Heart left ventricle (tissue), 16 donors: ENCODE measurements at regions not wholly inside any gene's neighbourhood (a gene's known extent, or its start where the extent isn't known, plus 50 kb on each side); places are given as distances from the start of the nearest gene placed in this dataset.
A peak's percentile ranks its signal among the peaks of the same experiment; 100 is the strongest.

Experiments
- ATAC-seq, 4 donors: fragments of 200-7000 bp; cut with Tn5 transposase; one replicate each; pipeline ENCODE4 v1.9.1; 2020 to 2022; ENCODE audit warnings: moderate library complexity in 4 of 4, mild to moderate bottlenecking in 3 of 4, moderate number of reproducible peaks in 1 of 4
- DNase-seq, 5 donors: peaks; one replicate each; pipeline ENCODE4 v3.0.0-alpha.2; 2020
- H3K27ac ChIP-seq, 12 donors: fragments of 200-600 bp; sonication (generic) in 4 of 12; one replicate each; pipeline versions ENCODE4 v1.5.0 to v1.8.0; 2016 to 2022; ENCODE audit warnings: mild to moderate bottlenecking in 2 of 12
- H3K27me3 ChIP-seq, 9 donors: fragments of 200-600 bp; sonication (generic) in 2 of 9; one replicate each; pipeline versions ENCODE4 v1.5.1 to v1.8.0; 2016 to 2022; ENCODE audit warnings: mild to moderate bottlenecking in 3 of 9
- H3K36me3 ChIP-seq, 9 donors: fragments of 200-600 bp; sonication (generic) in 2 of 9; one replicate each; pipeline versions ENCODE4 v1.5.0 to v1.8.0; 2018 to 2022; ENCODE audit warnings: mild to moderate bottlenecking in 2 of 9
- H3K4me1 ChIP-seq, 12 donors: fragments of 200-600 bp; sonication (generic) in 4 of 12; one replicate each; pipeline versions ENCODE4 v1.5.0 to v1.8.0; 2016 to 2022; ENCODE audit warnings: mild to moderate bottlenecking in 3 of 12
- H3K4me3 ChIP-seq, 12 donors: fragments of 200-600 bp; sonication (generic) in 4 of 12; one replicate each; pipeline versions ENCODE4 v1.5.0 to v1.8.0; 2017 to 2022; ENCODE audit warnings: mild to moderate bottlenecking in 9 of 12, moderate library complexity in 4 of 12
- H3K9me3 ChIP-seq, 12 donors: fragments of 200-600 bp; sonication (generic) in 4 of 12; one replicate each; pipeline versions ENCODE4 v1.5.0 to v1.8.0; 2016 to 2022; ENCODE audit warnings: mild to moderate bottlenecking in 1 of 12
- POLR2A ChIP-seq, 2 donors: fragments of 450-650 bp; IDR thresholded peaks; one replicate each; pipeline ENCODE4 v1.6.1; 2017; ENCODE audit warnings: antibody characterized with exemption in 2 of 2, mild to moderate bottlenecking in 2 of 2, moderate library complexity in 2 of 2
- WGBS, 4 donors: extraction: QIAGEN DNeasy Blood & Tissue Kit in 2 of 4; methylation state at CpG; one replicate each; pipeline versions ENCODE4 v1.1.5 to v1.1.7; 2013 to 2018; 5-methylcytosine and 5-hydroxymethylcytosine counted together
- intact Hi-C, 10 donors: fragments of 100-400 bp; cut with DNase I; formaldehyde crosslinking; loops; one replicate each; pipeline versions ENCODE4 v1.11.1 to v1.14.2; 2022
- TF ChIP-seq, protein P1 (sequence below), 12 donors: fragments of 200-600 bp; sonication (generic) in 4 of 12; IDR thresholded peaks; one replicate each; pipeline versions ENCODE4 v1.5.0 to v1.8.0; 2018 to 2022; ENCODE audit warnings: antibody characterized with exemption in 12 of 12, mild to moderate bottlenecking in 5 of 12
- donor health status: ischemic (EF 13 %, LVEDD 7.1; RV severe dilation, severe dysfunction).
- donor health status: healthy with polysubstance abuse.
- donor health status: DM: no; HTN: yes; CAD: no.
- donor health status: DM: no; HTN: no; CAD: no.
- donor health status: ischemic (EF 25% LVEDD 6.9; RV normal size, moderate dysfunction).
- donor health status: ischemic (EF 25% LVEDD 5.7; RV mildly dilated, moderate dysfunction).
- donor health status: healthy.
- donor health status: DM: yes; HTN: yes; CAD: no.
- donor health status: ischemic (EF 35%, LVEDD 5.7; RV mildly dilated, moderate dysfunction).
- donor health status: nonischemic (EF 11% LVEDD 7.7; RV severe dilation, severe dysfunction).
- donor health status: DM: yes; HTN: yes; CAD: no.
- donor health status: PGD.
- donor health status: ischemic (EF 29% LVEDD 5.4; RV normal size, mild dysfunction).
- donor health status: nonischemic (EF 23%, LVEDD 6.1; RV moderate dilation, normal function).

DNA sequence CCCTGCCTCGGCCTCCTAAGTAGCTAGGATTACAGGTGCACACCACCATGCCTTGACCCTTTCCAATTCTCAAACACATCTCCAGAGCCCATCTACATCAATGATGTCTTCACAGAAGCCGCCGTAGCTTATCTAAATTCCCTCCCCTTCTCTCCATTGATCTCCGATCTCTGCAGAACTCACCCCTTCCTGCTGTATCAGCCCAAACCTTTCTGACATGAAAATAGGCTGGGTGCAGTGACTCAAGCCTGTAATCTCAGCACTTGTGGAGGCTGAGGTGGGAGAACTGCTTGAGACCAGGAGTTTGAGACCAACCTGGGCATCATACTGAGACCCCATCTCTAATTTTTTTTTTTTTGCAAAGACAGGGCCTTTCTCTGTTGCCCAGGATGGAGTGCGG lies 406.6 kb upstream of the AMELY start:
- 91% methylated on average over 5 of the region's 5 CpGs; no CpG with 5 or more reads in 2 of the 4 donors for WGBS, 4 donors
- Histone ChIP-seq H3K4me1 (peaks cover 0 to 5% (median 0%) of the 10 kb centered on the region in 12 donors), H3K4me3 (no peak overlapping the region), H3K27me3 (no peaks in the 10 kb centered on the region), H3K27ac (no peak overlapping the region), H3K36me3 (peaks cover 0 to 12% (median 0%) of the 10 kb centered on the region in 9 donors), H3K9me3 (no peaks in the 10 kb centered on the region)
- ATAC-seq (no peak), DNase-seq (no peak)
- intact Hi-C loops = no loop called here
- no peak for TF ChIP-seq POLR2A (IDR thresholded peaks at IDR 0.05)
- TF ChIP-seq, protein P1, sequence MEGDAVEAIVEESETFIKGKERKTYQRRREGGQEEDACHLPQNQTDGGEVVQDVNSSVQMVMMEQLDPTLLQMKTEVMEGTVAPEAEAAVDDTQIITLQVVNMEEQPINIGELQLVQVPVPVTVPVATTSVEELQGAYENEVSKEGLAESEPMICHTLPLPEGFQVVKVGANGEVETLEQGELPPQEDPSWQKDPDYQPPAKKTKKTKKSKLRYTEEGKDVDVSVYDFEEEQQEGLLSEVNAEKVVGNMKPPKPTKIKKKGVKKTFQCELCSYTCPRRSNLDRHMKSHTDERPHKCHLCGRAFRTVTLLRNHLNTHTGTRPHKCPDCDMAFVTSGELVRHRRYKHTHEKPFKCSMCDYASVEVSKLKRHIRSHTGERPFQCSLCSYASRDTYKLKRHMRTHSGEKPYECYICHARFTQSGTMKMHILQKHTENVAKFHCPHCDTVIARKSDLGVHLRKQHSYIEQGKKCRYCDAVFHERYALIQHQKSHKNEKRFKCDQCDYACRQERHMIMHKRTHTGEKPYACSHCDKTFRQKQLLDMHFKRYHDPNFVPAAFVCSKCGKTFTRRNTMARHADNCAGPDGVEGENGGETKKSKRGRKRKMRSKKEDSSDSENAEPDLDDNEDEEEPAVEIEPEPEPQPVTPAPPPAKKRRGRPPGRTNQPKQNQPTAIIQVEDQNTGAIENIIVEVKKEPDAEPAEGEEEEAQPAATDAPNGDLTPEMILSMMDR (IDR thresholded peaks at IDR 0.05) = no peak

DNA sequence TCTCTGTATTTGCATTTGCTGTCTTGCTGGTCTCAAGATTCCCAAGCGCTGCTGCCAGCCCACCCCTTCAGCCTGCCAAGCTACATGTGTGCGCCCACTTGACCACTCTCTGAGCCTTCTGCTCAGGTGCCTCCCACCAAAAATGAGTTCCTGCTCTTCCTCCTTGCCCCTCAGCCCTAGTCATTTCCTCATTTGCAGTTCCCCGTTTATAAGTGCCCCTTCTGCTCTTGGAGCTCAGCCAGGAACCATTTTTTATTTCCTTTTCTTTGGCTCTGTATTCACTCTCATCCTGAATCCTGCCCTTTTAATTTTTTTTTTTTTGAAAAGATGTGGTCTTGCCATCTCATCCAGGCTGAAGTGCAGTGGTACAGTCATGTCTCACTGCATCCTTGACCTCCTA lies 406.0 kb upstream of the AMELY start:
- Histone ChIP-seq H3K4me1 (peaks cover 0 to 5% (median 0%) of the 10 kb centered on the region in 12 donors), H3K36me3 (peaks cover 0 to 10% (median 0%) of the 10 kb centered on the region in 9 donors), H3K9me3 (no peaks in the 10 kb centered on the region), H3K27me3 (no peaks in the 10 kb centered on the region), H3K27ac (no peak overlapping the region), H3K4me3 (no peak overlapping the region)
- intact Hi-C loops = no loop called here
- DNase-seq = no peak
- whole genome bisulfite sequencing, 4 donors = 49 to 52% methylated on average over 3 of the region's 3 CpGs; no CpG with 5 or more reads in 2 of the 4 donors
- TF ChIP-seq, protein P1 (IDR thresholded peaks at IDR 0.05) = no peak
- TF ChIP-seq POLR2A (IDR thresholded peaks at IDR 0.05) = no peak
- no peak for ATAC-seq

DNA sequence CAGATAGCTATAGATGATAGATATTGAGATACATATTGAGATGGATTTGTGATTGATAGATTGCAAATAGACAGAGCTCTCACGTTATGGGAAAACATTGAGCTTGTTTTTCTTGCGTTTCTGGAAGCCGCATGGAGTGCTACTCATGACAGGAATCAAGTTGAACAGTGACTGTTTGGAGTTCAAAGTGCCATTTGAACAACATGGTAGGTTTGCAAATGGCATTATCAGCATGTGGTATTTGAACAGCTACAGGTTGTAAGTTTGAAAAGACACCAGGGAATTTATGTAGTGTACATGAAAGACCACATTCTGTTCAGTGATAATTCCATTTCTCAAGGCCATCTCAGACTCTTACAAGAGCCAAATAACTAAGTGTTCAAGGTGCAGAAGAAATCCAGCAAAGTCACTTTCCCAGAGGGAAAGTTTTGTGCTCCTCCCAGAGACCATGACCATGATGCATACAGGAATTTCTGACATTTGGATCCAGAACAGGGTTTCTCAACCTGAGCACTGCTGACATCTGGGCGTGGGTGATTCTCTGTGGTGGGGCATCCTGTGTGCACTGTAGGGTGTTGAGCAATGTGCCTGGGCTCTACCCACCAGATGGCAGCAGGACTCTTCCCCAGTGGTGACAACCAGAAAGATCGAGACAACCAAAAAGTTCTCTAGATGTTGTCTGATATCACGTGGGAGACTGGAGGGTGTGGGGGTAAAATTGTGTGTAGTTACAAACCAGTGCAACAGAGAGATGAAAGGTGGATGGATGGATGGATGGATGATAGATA lies 399.1 kb upstream of the AMELY start:
- Histone ChIP-seq H3K4me3 (no peak overlapping the region), H3K36me3 (peaks cover 0 to 14% (median 2%) of the 10 kb centered on the region in 9 donors), H3K27ac (no peak overlapping the region), H3K9me3 (no peaks in the 10 kb centered on the region), H3K4me1 (peaks cover 0 to 3% (median 0%) of the 10 kb centered on the region in 12 donors), H3K27me3 (no peaks in the 10 kb centered on the region)
- intact Hi-C loops = no loop called here
- DNase-seq = no peak
- 77% methylated on average over 6 of the region's 6 CpGs; no CpG with 5 or more reads in 2 of the 4 donors for WGBS, 4 donors
- no peak for ATAC-seq
- TF ChIP-seq, protein P1 (IDR thresholded peaks at IDR 0.05) = peak in 1 of 12 donors; percentile 7
- no peak for TF ChIP-seq POLR2A (IDR thresholded peaks at IDR 0.05)

DNA sequence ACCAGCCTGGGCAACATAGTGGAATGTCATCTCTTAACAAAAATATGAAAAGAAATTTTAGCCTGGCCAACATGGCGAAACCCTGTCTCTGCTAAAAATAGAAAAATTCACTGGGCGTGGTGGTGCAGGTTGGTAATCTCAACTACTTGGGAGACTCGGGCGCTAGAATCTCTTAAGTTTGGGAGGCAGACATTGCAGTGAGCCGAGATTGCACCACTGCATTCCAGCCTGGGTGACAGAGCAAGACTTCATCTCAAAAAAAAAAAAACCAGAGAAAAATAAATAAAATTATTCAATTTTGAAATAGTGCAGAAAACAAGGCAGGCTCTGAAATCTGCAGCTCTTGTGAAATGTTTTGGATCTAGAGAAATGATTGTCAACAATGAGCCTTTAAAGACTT lies 397.3 kb upstream of the AMELY start:
- DNase-seq (no peak), ATAC-seq (no peak)
- no peaks in the 10 kb centered on the region for H3K9me3 ChIP-seq
- no peak overlapping the region for H3K4me3 ChIP-seq
- peaks cover 0 to 3% (median 0%) of the 10 kb centered on the region in 12 donors for H3K4me1 ChIP-seq
- TF ChIP-seq POLR2A (IDR thresholded peaks at IDR 0.05) = no peak
- TF ChIP-seq, protein P1 (IDR thresholded peaks at IDR 0.05) = no peak
- H3K36me3 ChIP-seq = peaks cover 0 to 33% (median 2%) of the 10 kb centered on the region in 9 donors
- no peak overlapping the region for H3K27ac ChIP-seq
- no peaks in the 10 kb centered on the region for H3K27me3 ChIP-seq
- 58 to 62% methylated on average over 5 of the region's 5 CpGs; no CpG with 5 or more reads in 2 of the 4 donors for WGBS, 4 donors
- intact Hi-C loops = no loop called here
